ENCODE measurements at regions not wholly inside any gene's neighbourhood (a gene's known extent, or its start where the extent isn't known, plus 50 kb on each side); places are given as distances from the start of the nearest gene placed in this dataset.
A peak's percentile ranks its signal among the peaks of the same experiment; 100 is the strongest.
"Not testable (repeated sequence)": the region's sequence is repeated elsewhere in the genome, so short reads cannot be mapped to it uniquely, and the experiment has no call there.

DNA sequence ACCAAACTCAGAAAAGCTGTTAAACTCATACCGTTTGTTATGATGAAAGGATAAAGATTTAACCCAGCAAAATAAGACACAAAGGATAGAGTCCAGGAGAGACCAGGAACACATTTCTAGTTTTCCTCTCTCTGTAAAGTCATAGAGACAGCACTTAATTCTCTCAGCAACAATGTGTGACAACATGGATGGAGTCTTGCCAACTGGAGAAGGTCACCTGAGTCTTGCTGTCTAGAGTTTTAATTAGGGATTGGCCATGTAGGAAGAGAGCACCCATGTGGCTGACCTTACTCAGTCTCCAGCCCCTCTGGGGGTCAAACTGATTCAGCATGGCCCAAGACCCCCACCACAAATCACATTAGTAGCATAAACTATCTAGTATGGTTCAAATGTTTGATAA, 151.0 kb upstream of the ATF7IP start:
- no peak for ATAC-seq

- peak; percentile 43 for ATAC-seq
Observed at GRCh38 chr12:14215949-14216348, 149.5 kb upstream of the ATF7IP start.

DNA sequence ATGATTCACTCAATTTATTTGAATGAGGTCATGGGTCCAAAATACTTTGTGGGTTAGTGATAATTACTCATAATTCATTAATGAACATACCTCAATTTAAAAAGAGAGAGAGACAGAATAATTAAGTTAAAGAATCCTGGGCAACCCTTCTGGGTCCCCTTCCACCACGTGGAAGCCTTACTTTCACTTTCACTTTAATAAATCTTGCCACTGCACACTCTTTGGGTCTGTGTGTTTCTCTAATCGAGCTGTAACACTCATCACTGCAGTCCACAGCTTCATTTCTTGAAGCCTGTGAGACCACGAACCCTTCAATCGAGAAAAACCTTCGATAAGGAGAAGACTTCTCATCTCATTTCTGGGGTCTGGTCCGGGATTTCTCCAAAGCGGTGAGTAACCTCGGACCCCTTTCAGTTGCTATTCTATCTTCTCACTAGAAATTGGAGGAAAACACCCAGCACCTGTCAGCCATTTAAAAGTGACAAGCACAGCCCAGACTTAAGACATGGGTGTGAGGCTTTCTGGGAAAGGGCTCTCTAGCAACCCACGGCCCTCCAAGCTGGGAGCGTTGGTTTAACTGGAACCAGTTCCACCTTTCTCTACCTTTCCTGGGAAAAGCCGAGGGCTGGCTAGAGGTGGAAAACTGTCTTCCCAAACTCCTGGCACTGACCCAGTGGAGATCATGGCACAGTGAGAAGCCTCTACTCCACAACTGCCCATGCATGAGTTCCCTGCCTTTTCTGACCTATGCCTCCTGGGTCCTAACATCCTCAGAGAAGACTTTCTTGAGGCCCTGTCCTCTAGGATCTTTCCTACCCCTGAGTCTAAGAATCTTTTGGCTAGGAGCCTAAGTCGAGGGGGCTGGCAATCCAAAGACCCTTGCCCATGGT, 148.8 kb upstream of the ATF7IP start:
- ATAC-seq, result peak; percentile 31

DNA sequence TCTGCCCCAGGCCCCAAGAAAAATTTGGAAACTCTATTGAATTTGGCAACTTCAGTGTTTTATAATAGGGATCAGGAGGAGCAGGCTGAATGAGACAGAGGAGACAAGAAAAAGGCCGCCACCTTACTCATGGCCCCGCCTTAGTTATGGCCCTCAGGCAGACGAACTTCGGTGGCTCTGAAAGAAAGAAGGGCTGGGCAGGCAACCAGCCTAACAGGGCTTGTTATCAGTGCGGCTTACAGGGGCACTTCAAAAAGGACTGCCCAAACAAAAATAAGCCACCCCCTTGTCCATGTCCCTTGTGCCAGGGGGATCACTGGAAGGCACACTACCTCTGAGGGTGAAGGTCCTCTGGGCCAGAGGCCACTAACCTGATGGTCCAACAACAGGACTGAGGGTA, 146.3 kb upstream of the ATF7IP start:
- ATAC-seq, result peak; percentile 59

- ATAC-seq, result peak; percentile 44
Observed at GRCh38 chr12:14219670-14220069, 145.8 kb upstream of the ATF7IP start.

DNA sequence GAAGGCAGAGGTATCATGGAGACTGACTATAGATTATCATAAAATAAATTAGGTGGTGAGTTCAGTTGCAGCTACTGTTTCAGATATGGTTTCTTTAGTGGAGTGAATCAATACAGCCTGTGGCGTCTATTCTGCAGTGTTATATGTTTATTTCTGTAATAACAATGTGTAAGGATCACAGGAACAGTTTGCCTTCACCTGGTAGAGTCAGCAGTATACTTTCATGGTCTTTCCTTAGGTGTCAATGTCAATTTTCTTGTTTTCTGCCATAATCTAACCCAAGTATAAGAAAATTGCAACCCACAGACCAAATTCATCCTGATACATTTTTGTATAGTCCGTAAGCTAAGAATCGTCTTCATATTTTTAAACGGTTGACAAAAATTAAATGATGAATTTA, 140.4 kb upstream of the ATF7IP start:
- ATAC-seq, result no peak

- ATAC-seq, result not testable (repeated sequence)
Observed at GRCh38 chr12:14235176-14235575, 130.3 kb upstream of the ATF7IP start.

DNA sequence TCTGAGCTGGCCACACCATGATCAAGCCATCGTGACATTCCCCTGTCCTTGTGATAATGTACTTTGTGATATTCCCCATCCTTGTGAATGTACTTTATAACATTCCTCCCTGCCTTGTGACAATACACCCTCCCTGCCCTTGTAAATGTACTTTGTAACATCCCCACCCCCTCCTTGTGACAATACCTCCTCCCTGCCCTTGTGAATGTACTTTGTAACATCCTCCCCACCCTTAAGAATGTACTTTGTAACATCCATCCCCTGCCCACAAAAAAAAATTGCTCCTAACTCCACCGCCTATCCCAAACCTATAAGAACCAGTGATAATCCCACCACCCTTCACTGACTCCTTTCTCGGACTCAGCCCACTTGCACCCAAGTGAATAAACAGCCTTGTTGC, 128.8 kb upstream of the ATF7IP start:
- not testable (repeated sequence) for ATAC-seq

- ATAC-seq, result peak; percentile 46
Observed at GRCh38 chr12:14238221-14238792, 127.2 kb upstream of the ATF7IP start.

DNA sequence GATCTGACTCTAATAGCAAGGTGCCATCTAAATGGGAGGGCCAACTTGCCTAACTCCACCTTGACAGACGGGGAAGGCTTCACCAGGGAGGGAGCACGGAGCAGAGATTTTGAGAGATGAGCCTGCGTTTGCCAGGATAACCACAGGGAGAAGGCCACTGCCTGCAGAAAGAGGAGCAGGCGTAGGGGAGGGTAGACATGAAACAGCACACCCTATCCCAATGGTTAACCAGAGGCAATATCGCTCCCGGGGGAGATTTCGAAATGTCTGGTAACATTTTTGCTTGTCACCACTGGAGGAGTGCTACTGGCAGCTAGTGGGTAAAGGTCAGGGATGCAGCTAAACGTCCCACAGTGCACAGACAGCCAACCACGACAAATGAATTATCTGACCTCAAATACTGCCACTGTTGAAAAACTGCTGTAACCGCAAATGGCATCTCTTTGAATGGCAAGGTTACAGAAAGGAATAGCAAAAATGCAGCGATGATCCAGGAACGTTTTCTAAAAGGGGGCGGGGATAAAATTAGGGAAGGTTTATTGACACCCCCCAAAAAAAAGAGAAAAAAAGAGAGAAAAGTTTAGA, 126.0 kb upstream of the ATF7IP start:
- ATAC-seq, result peak; percentile 57

DNA sequence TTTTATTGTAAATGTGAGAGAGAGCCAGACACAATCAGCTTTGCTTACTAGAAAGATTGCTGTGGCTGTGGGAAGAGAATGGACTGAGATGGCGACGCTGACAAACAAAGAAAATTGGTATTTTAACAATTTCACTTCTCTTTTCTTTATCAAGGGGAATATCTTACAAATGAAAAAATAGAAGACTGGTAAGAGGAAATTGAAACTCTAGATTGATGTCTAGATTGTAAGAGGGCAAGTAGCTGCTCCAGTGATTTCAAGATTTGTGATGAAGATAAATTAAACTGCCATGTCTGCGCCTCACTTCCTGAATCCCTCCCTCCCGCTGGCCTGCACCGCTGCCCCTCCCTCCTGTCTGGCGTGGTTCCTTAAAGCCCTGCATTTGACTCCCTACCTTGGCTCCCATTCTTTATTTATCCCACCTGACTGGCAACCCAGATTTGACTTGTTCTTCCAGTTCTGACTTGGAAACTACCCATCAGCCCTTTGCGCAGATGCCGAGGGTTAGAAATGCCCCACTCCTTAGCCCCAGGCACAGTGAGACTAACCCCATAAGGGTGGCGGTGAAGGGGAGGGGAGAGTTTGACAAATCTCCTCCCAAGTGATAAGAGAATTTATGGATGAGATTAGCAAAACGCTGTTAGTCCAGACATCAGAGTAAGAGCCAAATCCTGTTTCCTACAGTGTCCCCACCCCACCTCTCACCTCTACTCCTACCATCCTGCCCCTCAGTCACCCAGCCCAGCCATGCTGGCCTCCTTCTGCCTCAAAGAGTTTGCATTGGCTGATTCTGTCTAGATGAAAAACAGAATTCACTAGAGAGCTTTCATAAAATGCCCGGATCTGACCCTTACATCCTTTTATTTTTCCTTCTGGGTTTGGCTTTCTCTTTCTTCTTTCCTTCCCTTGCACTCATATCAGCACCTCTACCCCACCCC, 125.3 kb upstream of the ATF7IP start:
- peak; percentile 86 for ATAC-seq

- no peak for ATAC-seq
Observed at GRCh38 chr12:14240873-14241220, 124.6 kb upstream of the ATF7IP start.

DNA sequence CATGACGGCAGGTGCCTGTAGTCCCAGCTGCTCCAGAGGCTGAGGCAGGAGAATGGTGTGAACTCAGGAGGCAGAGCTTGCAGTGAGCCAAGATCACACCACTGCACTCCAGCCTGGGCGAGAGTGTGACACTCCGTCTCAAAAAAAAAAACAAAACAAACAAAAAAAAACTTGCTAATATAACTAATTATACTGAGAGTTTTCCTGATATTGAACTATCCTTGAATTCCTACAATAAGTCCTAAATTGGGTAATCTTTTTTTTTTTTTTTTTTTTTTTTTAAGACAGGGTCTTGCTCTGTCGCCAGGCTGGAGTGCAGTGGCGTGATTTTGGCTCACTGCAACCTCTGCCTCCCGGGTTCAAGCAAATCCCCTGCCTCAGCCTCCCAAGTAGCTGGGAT, 122.7 kb upstream of the ATF7IP start:
- not testable (repeated sequence) for ATAC-seq

- ATAC-seq, result peak; percentile 37
Observed at GRCh38 chr12:14243941-14244340, 121.5 kb upstream of the ATF7IP start.

- no peak for ATAC-seq
Observed at GRCh38 chr12:14244876-14245669, 120.4 kb upstream of the ATF7IP start.

GRCh38 chr12:14247166-14247565, 118.3 kb upstream of the ATF7IP start:
- no peak for ATAC-seq

GRCh38 chr12:14249368-14249767, 116.1 kb upstream of the ATF7IP start:
- no peak for ATAC-seq

GRCh38 chr12:14252697-14253096, 112.8 kb upstream of the ATF7IP start:
- no peak for ATAC-seq

DNA sequence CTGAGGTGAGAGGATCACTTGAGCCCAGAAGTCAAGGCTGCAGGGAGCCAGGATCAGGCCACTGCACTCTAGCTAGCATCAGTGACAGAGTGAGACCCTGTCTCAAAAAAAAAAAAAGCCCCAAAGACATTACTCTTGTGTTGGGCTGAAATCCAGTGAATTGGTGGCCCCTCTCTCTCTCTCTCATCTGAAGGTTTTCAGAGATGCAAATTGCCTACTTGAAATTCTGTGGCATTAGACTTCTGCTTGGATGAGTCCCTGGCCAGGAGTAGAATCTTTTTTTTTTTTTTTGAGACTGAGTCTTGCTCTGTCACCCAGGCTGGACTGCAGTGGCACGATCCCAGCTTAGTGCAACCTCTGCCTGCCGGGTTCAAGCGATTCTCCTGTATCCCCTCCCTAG, 112.0 kb upstream of the ATF7IP start:
- ATAC-seq, result no peak

DNA sequence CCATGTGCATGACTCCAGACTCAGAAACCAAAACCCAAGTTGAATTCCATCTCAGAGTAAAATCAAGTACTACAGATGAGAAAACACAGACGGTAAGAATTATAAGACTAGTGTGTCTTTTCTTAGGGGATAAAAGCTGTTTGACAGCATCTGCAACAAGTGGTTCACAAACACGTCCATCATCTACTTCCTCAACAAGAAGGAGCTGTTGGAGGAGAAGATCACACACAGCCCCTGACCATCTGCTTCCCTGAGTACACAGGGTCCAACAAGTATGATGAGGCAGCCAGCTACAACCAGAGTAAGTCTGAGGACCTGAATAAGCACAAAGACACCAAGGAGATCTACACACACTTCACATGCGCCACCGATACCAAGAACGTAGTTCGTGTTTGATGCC, 110.7 kb upstream of the ATF7IP start:
- ATAC-seq, result no peak

- no peak for ATAC-seq
Observed at GRCh38 chr12:14256121-14256520, 109.4 kb upstream of the ATF7IP start.

All from esophagus mucosa (tissue), 1 donor.